ENCODE measurements at regions not wholly inside any gene's neighbourhood (a gene's known extent, or its start where the extent isn't known, plus 50 kb on each side); places are given as distances from the start of the nearest gene placed in this dataset.
"Not testable (repeated sequence)": the region's sequence is repeated elsewhere in the genome, so short reads cannot be mapped to it uniquely, and the experiment has no call there.

- not testable (repeated sequence) for H3K27ac ChIP-seq (ENCODE audit: low read depth)
Observed at GRCh38 chr4:115452229-115452628, 338.8 kb upstream of the NDST4 start.

GRCh38 chr4:115437739-115438138, 324.3 kb upstream of the NDST4 start:
- Histone ChIP-seq H3K27ac (ENCODE audit: low read depth) (no peak overlapping the region), H3K4me1 (ENCODE audit: insufficient read depth) (no peaks in the 10 kb centered on the region), H3K36me3 (ENCODE audit: insufficient read depth) (no peaks in the 10 kb centered on the region), H3K4me3 (ENCODE audit: low read depth, low read length) (no peak overlapping the region)
- DNase-seq (ENCODE audit: extremely low spot score) = no peak
- WGBS = 78% methylated on average over 3 of the region's 3 CpGs

More at GRCh38 chr4:115452229-115452628, 338.8 kb upstream of the NDST4 start:
- not testable (repeated sequence) for H3K36me3 ChIP-seq (ENCODE audit: insufficient read depth); DNase-seq (ENCODE audit: extremely low spot score); H3K4me1 ChIP-seq (ENCODE audit: insufficient read depth); H3K4me3 ChIP-seq (ENCODE audit: low read depth, low read length)
- WGBS = 92% methylated on average over 2 of the region's 2 CpGs

- H3K36me3 ChIP-seq (ENCODE audit: insufficient read depth) = no peaks in the 10 kb centered on the region
- H3K4me3 ChIP-seq (ENCODE audit: low read depth, low read length) = no peak overlapping the region
- DNase-seq (ENCODE audit: extremely low spot score) = no peak
- no peak overlapping the region for H3K27ac ChIP-seq (ENCODE audit: low read depth)
- WGBS = 42% methylated on average over 1 of the region's 1 CpG
- H3K4me1 ChIP-seq (ENCODE audit: insufficient read depth) = no peaks in the 10 kb centered on the region
Observed at GRCh38 chr4:115433491-115433890, 320.1 kb upstream of the NDST4 start.

- H3K4me3 ChIP-seq (ENCODE audit: low read depth, low read length) = no peak overlapping the region
- DNase-seq (ENCODE audit: extremely low spot score) = no peak
- H3K27ac ChIP-seq (ENCODE audit: low read depth) = no peak overlapping the region
- 61% methylated on average over 3 of the region's 3 CpGs for WGBS
- no peaks in the 10 kb centered on the region for H3K36me3 ChIP-seq (ENCODE audit: insufficient read depth)
- no peaks in the 10 kb centered on the region for H3K4me1 ChIP-seq (ENCODE audit: insufficient read depth)
Observed at GRCh38 chr4:115430024-115430423, 316.6 kb upstream of the NDST4 start.

GRCh38 chr4:115428455-115428854, 315.0 kb upstream of the NDST4 start:
- H3K4me3 ChIP-seq (ENCODE audit: low read depth, low read length) = no peak overlapping the region
- no peaks in the 10 kb centered on the region for H3K4me1 ChIP-seq (ENCODE audit: insufficient read depth)
- 59% methylated on average over 1 of the region's 1 CpG for WGBS
- no peaks in the 10 kb centered on the region for H3K36me3 ChIP-seq (ENCODE audit: insufficient read depth)
- no peak overlapping the region for H3K27ac ChIP-seq (ENCODE audit: low read depth)
- DNase-seq (ENCODE audit: extremely low spot score) = no peak

- 65% methylated on average over 1 of the region's 1 CpG for WGBS
Observed at GRCh38 chr4:115424852-115425251, 311.4 kb upstream of the NDST4 start.

GRCh38 chr4:115418635-115419396, 305.4 kb upstream of the NDST4 start:
- Histone ChIP-seq H3K4me3 (ENCODE audit: low read depth, low read length) (no peak overlapping the region), H3K27ac (ENCODE audit: low read depth) (no peak overlapping the region)

More at GRCh38 chr4:115424852-115425251, 311.4 kb upstream of the NDST4 start:
- Histone ChIP-seq H3K4me3 (ENCODE audit: low read depth, low read length) (no peak overlapping the region), H3K4me1 (ENCODE audit: insufficient read depth) (no peaks in the 10 kb centered on the region), H3K27ac (ENCODE audit: low read depth) (no peak overlapping the region), H3K36me3 (ENCODE audit: insufficient read depth) (no peaks in the 10 kb centered on the region)
- no peak for DNase-seq (ENCODE audit: extremely low spot score)

GRCh38 chr4:115396034-115396433, 282.6 kb upstream of the NDST4 start:
- Histone ChIP-seq H3K4me1 (ENCODE audit: insufficient read depth) (no peaks in the 10 kb centered on the region), H3K27ac (ENCODE audit: low read depth) (no peak overlapping the region), H3K4me3 (ENCODE audit: low read depth, low read length) (no peak overlapping the region), H3K36me3 (ENCODE audit: insufficient read depth) (no peaks in the 10 kb centered on the region)
- no peak for DNase-seq (ENCODE audit: extremely low spot score)

More at GRCh38 chr4:115418635-115419396, 305.4 kb upstream of the NDST4 start:
- 69% methylated on average over 8 of the region's 8 CpGs for WGBS
- no peak for DNase-seq (ENCODE audit: extremely low spot score)
- Histone ChIP-seq H3K36me3 (ENCODE audit: insufficient read depth) (no peaks in the 10 kb centered on the region), H3K4me1 (ENCODE audit: insufficient read depth) (no peaks in the 10 kb centered on the region)

GRCh38 chr4:115376866-115377265, 263.4 kb upstream of the NDST4 start:
- Histone ChIP-seq H3K4me3 (ENCODE audit: low read depth, low read length) (no peak overlapping the region), H3K4me1 (ENCODE audit: insufficient read depth) (no peaks in the 10 kb centered on the region), H3K36me3 (ENCODE audit: insufficient read depth) (no peaks in the 10 kb centered on the region), H3K27ac (ENCODE audit: low read depth) (no peak overlapping the region)
- 69% methylated on average over 2 of the region's 2 CpGs for WGBS
- DNase-seq (ENCODE audit: extremely low spot score) = no peak

GRCh38 chr4:115374621-115375020, 261.2 kb upstream of the NDST4 start:
- DNase-seq (ENCODE audit: extremely low spot score) = no peak
- 90% methylated on average over 4 of the region's 4 CpGs for WGBS
- H3K27ac ChIP-seq (ENCODE audit: low read depth) = no peak overlapping the region
- no peaks in the 10 kb centered on the region for H3K36me3 ChIP-seq (ENCODE audit: insufficient read depth)
- no peaks in the 10 kb centered on the region for H3K4me1 ChIP-seq (ENCODE audit: insufficient read depth)
- H3K4me3 ChIP-seq (ENCODE audit: low read depth, low read length) = no peak overlapping the region

GRCh38 chr4:115370490-115370889, 257.1 kb upstream of the NDST4 start:
- 78% methylated on average over 3 of the region's 3 CpGs for WGBS

GRCh38 chr4:115370012-115370411, 256.6 kb upstream of the NDST4 start:
- H3K4me1 ChIP-seq (ENCODE audit: insufficient read depth) = no peaks in the 10 kb centered on the region
- 88% methylated on average over 3 of the region's 3 CpGs for WGBS
- no peak for DNase-seq (ENCODE audit: extremely low spot score)
- no peak overlapping the region for H3K27ac ChIP-seq (ENCODE audit: low read depth)
- no peaks in the 10 kb centered on the region for H3K36me3 ChIP-seq (ENCODE audit: insufficient read depth)
- H3K4me3 ChIP-seq (ENCODE audit: low read depth, low read length) = no peak overlapping the region

More at GRCh38 chr4:115370490-115370889, 257.1 kb upstream of the NDST4 start:
- no peak overlapping the region for H3K4me3 ChIP-seq (ENCODE audit: low read depth, low read length)
- H3K4me1 ChIP-seq (ENCODE audit: insufficient read depth) = no peaks in the 10 kb centered on the region
- H3K27ac ChIP-seq (ENCODE audit: low read depth) = no peak overlapping the region
- no peaks in the 10 kb centered on the region for H3K36me3 ChIP-seq (ENCODE audit: insufficient read depth)
- no peak for DNase-seq (ENCODE audit: extremely low spot score)

GRCh38 chr4:115366390-115366789, 253.0 kb upstream of the NDST4 start:
- no peaks in the 10 kb centered on the region for H3K4me1 ChIP-seq (ENCODE audit: insufficient read depth)
- DNase-seq (ENCODE audit: extremely low spot score) = no peak
- H3K4me3 ChIP-seq (ENCODE audit: low read depth, low read length) = no peak overlapping the region
- 82% methylated on average over 4 of the region's 4 CpGs for WGBS
- H3K27ac ChIP-seq (ENCODE audit: low read depth) = no peak overlapping the region
- H3K36me3 ChIP-seq (ENCODE audit: insufficient read depth) = no peaks in the 10 kb centered on the region

GRCh38 chr4:115365185-115365584, 251.8 kb upstream of the NDST4 start:
- no peaks in the 10 kb centered on the region for H3K36me3 ChIP-seq (ENCODE audit: insufficient read depth)
- no peak for DNase-seq (ENCODE audit: extremely low spot score)
- no peaks in the 10 kb centered on the region for H3K4me1 ChIP-seq (ENCODE audit: insufficient read depth)
- H3K27ac ChIP-seq (ENCODE audit: low read depth) = no peak overlapping the region
- WGBS = 86% methylated on average over 3 of the region's 3 CpGs
- H3K4me3 ChIP-seq (ENCODE audit: low read depth, low read length) = no peak overlapping the region

Measured in urinary bladder (tissue), 3 donors.